Astrocyte (in vitro differentiated cells and primary cell): ENCODE measurements at regions not wholly inside any gene's neighbourhood (a gene's known extent, or its start where the extent isn't known, plus 50 kb on each side); places are given as distances from the start of the nearest gene placed in this dataset.
A peak's percentile ranks its signal among the peaks of the same experiment; 100 is the strongest.

ENCODE experiments used
- DNase-seq: peaks from one replicate; pipeline ENCODE4 v3.0.0-alpha.2; 2010; ENCODE audit warnings: low read depth
- FAIRE-seq: peaks from 2 replicates; lab custom pipeline; 2011; peaks lifted over from hg19 to GRCh38; lab: Jason Lieb, UNC
- H2AFZ ChIP-seq: 2 replicates; pipeline ENCODE4 v1.6.0; 2012; ENCODE audit warnings: low read depth, low read length, inconsistent platforms
- H3K27ac ChIP-seq: 2 replicates; pipeline ENCODE4 v1.5.1; 2011; ENCODE audit warnings: low read depth, low read length, inconsistent platforms
- H3K27me3 ChIP-seq: 2 replicates; pipeline ENCODE4 v1.6.0; 2011; ENCODE audit warnings: low read length, inconsistent platforms; ENCODE audit not compliant: insufficient read depth
- H3K36me3 ChIP-seq: 2 replicates; pipeline ENCODE4 v1.5.1; 2011; ENCODE audit warnings: low read length, inconsistent platforms; ENCODE audit not compliant: insufficient read depth
- H3K4me1 ChIP-seq: 2 replicates; pipeline ENCODE4 v1.5.1; 2011; ENCODE audit warnings: low read length, inconsistent platforms; ENCODE audit not compliant: insufficient read depth
- H3K4me2 ChIP-seq: 2 replicates; pipeline ENCODE4 v1.6.0; 2012; ENCODE audit warnings: low read length, inconsistent platforms
- H3K4me3 ChIP-seq: 2 replicates; pipeline ENCODE4 v1.5.1; 2011; ENCODE audit warnings: low read depth, mild to moderate bottlenecking, low read length, inconsistent platforms; ENCODE audit not compliant: insufficient read depth
- H3K79me2 ChIP-seq: 2 replicates; pipeline ENCODE4 v1.6.0; 2012; ENCODE audit warnings: mild to moderate bottlenecking, low read length, inconsistent platforms; ENCODE audit not compliant: insufficient read depth
- H3K9ac ChIP-seq: 2 replicates; pipeline ENCODE4 v1.6.0; 2012; ENCODE audit warnings: mild to moderate bottlenecking, low read length, inconsistent platforms
- H3K9me3 ChIP-seq: 2 replicates; pipeline ENCODE4 v1.5.1; 2012; ENCODE audit warnings: low read depth, mild to moderate bottlenecking, low read length, inconsistent platforms; ENCODE audit not compliant: insufficient read depth
- H4K20me1 ChIP-seq: 2 replicates; pipeline ENCODE4 v1.6.0; 2012; ENCODE audit warnings: low read length, inconsistent platforms; ENCODE audit not compliant: insufficient read depth
- H3K27ac Mint-ChIP-seq: one replicate; pipeline ENCODE4 v1.8.0; 2021; ENCODE audit warnings: mild to moderate bottlenecking, mixed read lengths; ENCODE audit not compliant: unreplicated experiment
- H3K27me3 Mint-ChIP-seq: one replicate; pipeline ENCODE4 v1.8.0; 2021; ENCODE audit warnings: low read depth, mixed read lengths; ENCODE audit not compliant: unreplicated experiment
- H3K36me3 Mint-ChIP-seq: one replicate; pipeline ENCODE4 v1.8.0; 2021; ENCODE audit warnings: low read depth, mixed read lengths; ENCODE audit not compliant: unreplicated experiment
- H3K4me1 Mint-ChIP-seq: one replicate; pipeline ENCODE4 v1.8.0; 2021; ENCODE audit warnings: low read depth, mixed read lengths; ENCODE audit not compliant: unreplicated experiment
- H3K4me3 Mint-ChIP-seq: one replicate; pipeline ENCODE4 v1.8.0; 2021; ENCODE audit warnings: mild to moderate bottlenecking, moderate library complexity, mixed read lengths; ENCODE audit not compliant: unreplicated experiment
- H3K9me3 Mint-ChIP-seq: one replicate; pipeline ENCODE4 v1.8.0; 2021; ENCODE audit warnings: mild to moderate bottlenecking, mixed read lengths; ENCODE audit not compliant: unreplicated experiment
- EZH2 ChIP-seq: IDR thresholded peaks from 2 replicates; pipeline ENCODE4 v1.6.1; 2012; ENCODE audit warnings: mild to moderate bottlenecking, low read length, inconsistent platforms; ENCODE audit not compliant: insufficient read depth
- TF ChIP-seq, protein P1 (sequence below): IDR thresholded peaks from 2 replicates; pipeline ENCODE4 v1.5.1; 2011; ENCODE audit warnings: low read depth, mild to moderate bottlenecking, inconsistent platforms, low read length, moderate library complexity; ENCODE audit not compliant: insufficient read depth

DNA sequence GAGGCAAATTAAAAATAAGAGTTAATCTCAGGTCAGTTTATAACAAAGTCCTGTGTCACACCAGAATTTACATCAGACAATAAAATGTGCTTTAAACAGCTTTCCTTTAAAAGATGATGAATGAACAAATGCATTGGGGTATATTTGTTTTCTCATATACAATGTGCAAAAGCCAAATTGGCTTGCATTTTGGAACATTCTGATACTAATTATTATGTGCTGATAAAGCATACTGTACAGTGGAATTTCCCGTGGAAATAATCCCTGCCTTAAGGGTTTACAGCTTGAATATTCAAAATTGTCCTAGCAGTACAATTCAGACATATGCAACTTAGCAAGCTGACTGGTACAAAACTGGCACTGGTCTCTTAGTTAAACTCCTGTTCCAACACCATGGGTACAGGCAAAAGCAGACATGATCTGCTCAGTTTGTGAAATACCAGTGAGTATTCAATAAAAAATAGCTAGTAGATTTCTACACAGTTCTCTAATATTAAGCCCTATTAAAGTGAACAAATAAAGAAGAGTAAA is 373.4 kb downstream of the SLITRK1 start:
- H4K20me1 ChIP-seq: no peaks in the 10 kb centered on the region
- H3K9me3 Mint-ChIP-seq: no peaks in the 10 kb centered on the region
- H3K27ac Mint-ChIP-seq: no peak overlapping the region
- H3K4me1 ChIP-seq: no peaks in the 10 kb centered on the region
- no peak overlapping the region for H2AFZ ChIP-seq
- no peaks in the 10 kb centered on the region for H3K36me3 ChIP-seq
- H3K27me3 ChIP-seq: no peaks in the 10 kb centered on the region
- H3K4me3 ChIP-seq: no peak overlapping the region
- FAIRE-seq (no peak), DNase-seq (no peak)
- H3K4me2 ChIP-seq: no peak overlapping the region
- H3K9ac ChIP-seq: no peak overlapping the region
- H3K27ac ChIP-seq: no peak overlapping the region
- TF ChIP-seq, protein P1, sequence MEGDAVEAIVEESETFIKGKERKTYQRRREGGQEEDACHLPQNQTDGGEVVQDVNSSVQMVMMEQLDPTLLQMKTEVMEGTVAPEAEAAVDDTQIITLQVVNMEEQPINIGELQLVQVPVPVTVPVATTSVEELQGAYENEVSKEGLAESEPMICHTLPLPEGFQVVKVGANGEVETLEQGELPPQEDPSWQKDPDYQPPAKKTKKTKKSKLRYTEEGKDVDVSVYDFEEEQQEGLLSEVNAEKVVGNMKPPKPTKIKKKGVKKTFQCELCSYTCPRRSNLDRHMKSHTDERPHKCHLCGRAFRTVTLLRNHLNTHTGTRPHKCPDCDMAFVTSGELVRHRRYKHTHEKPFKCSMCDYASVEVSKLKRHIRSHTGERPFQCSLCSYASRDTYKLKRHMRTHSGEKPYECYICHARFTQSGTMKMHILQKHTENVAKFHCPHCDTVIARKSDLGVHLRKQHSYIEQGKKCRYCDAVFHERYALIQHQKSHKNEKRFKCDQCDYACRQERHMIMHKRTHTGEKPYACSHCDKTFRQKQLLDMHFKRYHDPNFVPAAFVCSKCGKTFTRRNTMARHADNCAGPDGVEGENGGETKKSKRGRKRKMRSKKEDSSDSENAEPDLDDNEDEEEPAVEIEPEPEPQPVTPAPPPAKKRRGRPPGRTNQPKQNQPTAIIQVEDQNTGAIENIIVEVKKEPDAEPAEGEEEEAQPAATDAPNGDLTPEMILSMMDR: no peak
- no peak for TF ChIP-seq EZH2
- no peaks in the 10 kb centered on the region for H3K4me1 Mint-ChIP-seq
- no peak overlapping the region for H3K4me3 Mint-ChIP-seq
- H3K79me2 ChIP-seq: no peaks in the 10 kb centered on the region
- no peaks in the 10 kb centered on the region for H3K36me3 Mint-ChIP-seq
- no peaks in the 10 kb centered on the region for H3K9me3 ChIP-seq
- H3K27me3 Mint-ChIP-seq: no peaks in the 10 kb centered on the region

DNA sequence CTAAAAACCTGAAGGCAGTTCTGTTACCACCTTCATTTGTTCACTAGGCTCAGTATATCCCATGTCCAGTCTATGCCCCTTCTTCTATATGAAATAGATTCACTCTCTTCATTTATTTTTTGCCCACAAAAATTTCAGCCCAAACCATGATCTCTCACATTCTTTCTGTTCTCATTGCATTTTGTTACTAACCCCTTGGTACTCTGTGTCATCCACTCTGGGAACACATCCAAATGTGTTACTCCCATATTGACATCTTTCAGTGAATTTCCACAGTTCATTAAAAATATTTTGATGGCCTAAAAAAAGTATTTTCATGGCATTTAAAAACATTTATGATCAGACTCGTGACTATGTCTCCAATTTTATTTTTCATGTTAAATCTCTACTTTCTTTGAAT is 378.9 kb downstream of the SLITRK1 start:
- TF ChIP-seq, protein P1: no peak
- no peak for TF ChIP-seq EZH2
- Histone ChIP-seq H3K27me3 (no peaks in the 10 kb centered on the region), H3K27ac (no peak overlapping the region), H3K4me1 (no peaks in the 10 kb centered on the region), H3K4me3 (no peak overlapping the region), H3K4me2 (no peak overlapping the region), H3K36me3 (no peaks in the 10 kb centered on the region), H3K9ac (no peak overlapping the region), H4K20me1 (no peaks in the 10 kb centered on the region), H2AFZ (no peak overlapping the region), H3K79me2 (no peaks in the 10 kb centered on the region), H3K9me3 (no peaks in the 10 kb centered on the region)
- no peaks in the 10 kb centered on the region for H3K27me3 Mint-ChIP-seq
- peak overlapping the region; percentile 41 for H3K27ac Mint-ChIP-seq
- no peak overlapping the region for H3K4me3 Mint-ChIP-seq
- DNase-seq: peak; percentile 25
- H3K4me1 Mint-ChIP-seq: peaks cover 4% of the 10 kb centered on the region
- no peaks in the 10 kb centered on the region for H3K36me3 Mint-ChIP-seq
- no peaks in the 10 kb centered on the region for H3K9me3 Mint-ChIP-seq
- no peak for FAIRE-seq

DNA sequence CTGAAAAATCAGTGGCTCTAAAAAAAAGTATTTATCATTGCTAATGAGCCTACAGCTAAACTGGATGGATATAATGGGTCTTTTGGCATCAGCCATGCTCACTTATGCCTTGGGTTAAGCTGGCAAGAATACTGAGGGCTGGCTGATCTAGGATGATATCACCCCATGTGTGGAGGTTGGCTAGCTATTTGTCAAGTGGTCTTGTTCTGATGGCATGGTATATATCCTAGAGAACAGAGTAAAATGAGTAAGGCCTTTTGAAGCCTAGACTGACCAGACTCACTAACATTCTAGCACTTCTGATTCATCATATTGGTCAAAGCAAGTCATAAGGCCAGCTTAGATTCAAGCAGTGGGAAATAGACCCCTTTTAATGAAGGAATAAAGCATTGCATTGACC is 383.0 kb downstream of the SLITRK1 start:
- no peak overlapping the region for H3K27ac ChIP-seq
- H3K9me3 ChIP-seq: no peaks in the 10 kb centered on the region
- no peaks in the 10 kb centered on the region for H3K36me3 ChIP-seq
- H4K20me1 ChIP-seq: no peaks in the 10 kb centered on the region
- Mint-ChIP-seq H3K27me3 (no peaks in the 10 kb centered on the region), H3K27ac (no peak overlapping the region), H3K36me3 (no peaks in the 10 kb centered on the region), H3K4me1 (peaks cover 4% of the 10 kb centered on the region), H3K9me3 (peaks cover 2% of the 10 kb centered on the region), H3K4me3 (no peak overlapping the region)
- no peak overlapping the region for H3K9ac ChIP-seq
- H3K4me1 ChIP-seq: no peaks in the 10 kb centered on the region
- peak; percentile 39 for DNase-seq
- H3K4me3 ChIP-seq: no peak overlapping the region
- no peaks in the 10 kb centered on the region for H3K27me3 ChIP-seq
- no peak overlapping the region for H2AFZ ChIP-seq
- H3K79me2 ChIP-seq: no peaks in the 10 kb centered on the region
- TF ChIP-seq EZH2: no peak
- TF ChIP-seq, protein P1: no peak
- no peak for FAIRE-seq
- no peak overlapping the region for H3K4me2 ChIP-seq
